ENCODE measurements at regions not wholly inside any gene's neighbourhood (a gene's known extent, or its start where the extent isn't known, plus 50 kb on each side); places are given as distances from the start of the nearest gene placed in this dataset.

GRCh38 chr12:124481772-124482566 is 85.4 kb downstream of the NCOR2 start:
- no peak for DNase-seq (ENCODE audit: low read depth in 1 of 2, low spot score in 1 of 2)
- in situ Hi-C loops (cut with HindIII; ENCODE audit: low pct_unique_long_range_greater_than_20kb, low sequenced_read_pairs) = no loop called here
- TF ChIP-seq JUND (IDR thresholded peaks at IDR 0.05; ENCODE audit: low read depth) = no peak

- no peak for TF ChIP-seq JUND (IDR thresholded peaks at IDR 0.05; ENCODE audit: low read depth)
- in situ Hi-C loops (cut with HindIII; ENCODE audit: low pct_unique_long_range_greater_than_20kb, low sequenced_read_pairs) = no loop called here
- no peak for DNase-seq (ENCODE audit: low read depth in 1 of 2, low spot score in 1 of 2)
These were observed 86.1 kb downstream of the NCOR2 start for GRCh38 chr12:124481257-124481750.

GRCh38 chr12:124480469-124481256 is 86.7 kb downstream of the NCOR2 start:
- no peak for TF ChIP-seq JUND (IDR thresholded peaks at IDR 0.05; ENCODE audit: low read depth)
- in situ Hi-C loops (cut with HindIII; ENCODE audit: low pct_unique_long_range_greater_than_20kb, low sequenced_read_pairs) = no loop called here
- DNase-seq (ENCODE audit: low read depth in 1 of 2, low spot score in 1 of 2) = peak in 1 of 2 experiments; percentile 56

DNA sequence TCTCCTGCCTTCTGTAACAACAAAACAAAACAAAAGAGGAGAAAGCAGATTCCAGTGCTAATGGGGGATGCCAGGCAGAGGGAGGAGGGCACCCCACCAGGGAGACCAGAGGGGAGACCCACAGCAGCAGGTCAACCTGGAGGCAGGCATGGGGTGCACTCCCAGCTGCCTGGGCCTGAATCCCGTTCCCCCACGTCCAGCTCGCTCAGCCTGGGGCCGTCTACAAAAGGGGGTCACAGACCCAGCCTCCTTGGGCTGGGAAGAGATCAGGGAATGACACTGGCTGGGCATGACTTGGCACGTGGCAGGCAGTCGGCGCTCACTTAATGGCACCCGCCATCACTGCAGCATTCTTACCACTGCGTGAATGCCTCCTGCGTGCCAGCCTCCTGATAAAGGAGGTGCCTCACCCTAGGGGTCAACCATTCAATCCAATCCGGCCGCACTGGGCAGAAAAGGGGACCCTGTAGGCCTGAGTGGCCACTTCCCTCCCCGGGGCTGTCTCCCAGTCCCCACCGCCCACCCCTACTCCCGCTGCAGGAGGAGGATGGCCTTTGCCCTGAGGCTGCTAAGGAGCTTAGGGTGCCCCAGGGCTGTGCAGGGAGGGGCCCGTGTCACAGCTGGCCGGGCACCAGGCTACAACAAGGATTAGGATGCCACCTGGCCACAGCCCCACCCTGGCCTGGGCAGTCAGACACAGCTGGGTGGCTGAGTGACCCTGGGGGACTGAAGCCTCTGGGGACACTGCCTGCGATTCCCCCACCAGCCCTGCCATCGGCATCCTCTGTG is 87.5 kb downstream of the NCOR2 start:
- no peak for TF ChIP-seq JUND (IDR thresholded peaks at IDR 0.05; ENCODE audit: low read depth)
- DNase-seq (ENCODE audit: low read depth in 1 of 2, low spot score in 1 of 2) = no peak
- in situ Hi-C loops (cut with HindIII; ENCODE audit: low pct_unique_long_range_greater_than_20kb, low sequenced_read_pairs) = no loop called here

DNA sequence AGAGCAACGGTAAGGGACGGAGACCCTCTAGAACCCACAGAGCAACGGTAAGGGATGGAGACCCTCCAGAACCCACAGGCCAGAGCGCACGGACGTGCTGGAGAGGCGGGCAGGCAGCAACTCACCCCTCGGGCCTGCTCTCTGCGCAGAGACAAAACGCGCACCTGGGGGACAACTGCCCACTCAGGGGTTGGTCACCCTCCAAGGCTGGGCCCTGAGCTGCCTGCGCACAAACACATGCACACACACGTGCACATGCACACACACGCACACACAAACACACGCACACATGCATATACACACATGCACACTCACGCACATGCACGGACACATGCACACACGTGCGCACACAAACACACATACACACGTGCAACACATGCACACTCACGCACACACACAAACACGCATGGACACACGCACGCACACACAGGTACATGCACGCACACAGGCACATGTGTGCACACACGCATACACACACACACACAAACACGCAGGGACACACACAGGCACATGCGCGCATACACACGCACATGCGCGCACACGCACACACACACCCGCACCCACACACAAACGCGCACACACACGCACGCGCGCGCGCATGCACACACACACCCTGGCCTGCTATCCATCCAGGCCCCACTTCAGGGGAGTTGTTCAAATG is 88.3 kb downstream of the NCOR2 start:
- in situ Hi-C loops (cut with HindIII; ENCODE audit: low pct_unique_long_range_greater_than_20kb, low sequenced_read_pairs) = no loop called here
- DNase-seq (ENCODE audit: low read depth in 1 of 2, low spot score in 1 of 2) = no peak
- no peak for TF ChIP-seq JUND (IDR thresholded peaks at IDR 0.05; ENCODE audit: low read depth)

GRCh38 chr12:124478416-124478815 is 89.0 kb downstream of the NCOR2 start:
- in situ Hi-C loops (cut with HindIII; ENCODE audit: low pct_unique_long_range_greater_than_20kb, low sequenced_read_pairs) = no loop called here
- TF ChIP-seq JUND (IDR thresholded peaks at IDR 0.05; ENCODE audit: low read depth) = no peak
- no peak for DNase-seq (ENCODE audit: low read depth in 1 of 2, low spot score in 1 of 2)

DNA sequence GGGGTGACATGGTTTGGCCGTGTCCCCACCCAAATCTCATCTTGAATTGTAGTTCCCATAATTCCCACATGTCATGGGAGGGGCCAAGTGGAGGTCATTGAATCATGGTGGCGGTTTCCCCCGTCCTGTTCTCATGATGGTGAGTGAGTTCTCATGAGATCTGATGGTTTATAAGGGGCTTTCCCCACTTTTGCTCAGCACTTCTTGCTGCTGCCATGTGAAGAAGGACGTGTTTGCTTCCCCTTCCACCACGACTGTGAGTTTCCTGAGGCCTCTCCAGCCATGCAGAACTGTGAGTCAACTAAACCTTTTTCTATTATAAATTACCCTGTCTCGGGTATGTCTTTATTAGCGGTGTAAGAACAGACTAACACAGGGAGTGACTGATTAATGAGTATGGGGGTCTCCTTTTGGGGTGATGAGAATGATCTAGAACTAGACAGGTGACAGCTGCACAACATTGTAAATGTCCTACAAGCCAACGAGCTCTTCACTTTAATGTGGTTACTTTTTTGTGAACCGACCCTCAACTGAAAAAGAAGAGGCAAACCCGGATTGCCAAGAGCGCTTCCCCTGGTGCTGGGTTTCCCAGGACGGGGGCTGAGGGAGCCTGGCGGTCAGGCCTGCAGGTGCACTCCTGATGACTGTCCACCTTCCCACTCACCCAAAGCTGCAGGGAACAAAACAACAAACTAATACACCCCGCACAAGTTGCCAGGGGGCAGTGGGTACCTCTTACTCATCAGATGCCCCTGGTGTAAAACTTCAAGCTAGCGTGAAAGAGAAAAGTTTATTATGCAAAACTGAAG is 90.1 kb downstream of the NCOR2 start:
- no peak for TF ChIP-seq JUND (IDR thresholded peaks at IDR 0.05; ENCODE audit: low read depth)
- in situ Hi-C loops (cut with HindIII; ENCODE audit: low pct_unique_long_range_greater_than_20kb, low sequenced_read_pairs) = no loop called here
- DNase-seq (ENCODE audit: low read depth in 1 of 2, low spot score in 1 of 2) = no peak

DNA sequence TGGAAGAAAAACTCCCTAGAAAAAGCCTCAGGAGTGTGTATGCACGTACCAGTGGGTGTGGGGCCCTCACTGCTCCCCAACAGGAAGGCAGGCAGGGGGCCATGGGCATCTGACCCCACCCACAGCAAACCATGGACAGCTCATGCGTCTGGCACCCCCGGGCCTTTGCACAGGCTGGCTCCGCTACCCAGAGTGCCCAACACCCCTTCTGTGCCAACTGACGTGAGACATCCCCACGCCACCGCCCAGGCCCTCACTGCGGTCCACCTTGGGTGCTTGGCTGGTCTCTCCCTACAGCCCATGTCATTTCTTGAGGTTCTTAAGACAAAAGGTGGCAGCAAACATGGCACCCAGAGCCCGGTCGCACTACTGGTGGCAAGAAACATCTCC is 91.4 kb downstream of the NCOR2 start:
- no peak for DNase-seq (ENCODE audit: low read depth in 1 of 2, low spot score in 1 of 2)
- no peak for TF ChIP-seq JUND (IDR thresholded peaks at IDR 0.05; ENCODE audit: low read depth)
- in situ Hi-C loops (cut with HindIII; ENCODE audit: low pct_unique_long_range_greater_than_20kb, low sequenced_read_pairs) = no loop called here

DNA sequence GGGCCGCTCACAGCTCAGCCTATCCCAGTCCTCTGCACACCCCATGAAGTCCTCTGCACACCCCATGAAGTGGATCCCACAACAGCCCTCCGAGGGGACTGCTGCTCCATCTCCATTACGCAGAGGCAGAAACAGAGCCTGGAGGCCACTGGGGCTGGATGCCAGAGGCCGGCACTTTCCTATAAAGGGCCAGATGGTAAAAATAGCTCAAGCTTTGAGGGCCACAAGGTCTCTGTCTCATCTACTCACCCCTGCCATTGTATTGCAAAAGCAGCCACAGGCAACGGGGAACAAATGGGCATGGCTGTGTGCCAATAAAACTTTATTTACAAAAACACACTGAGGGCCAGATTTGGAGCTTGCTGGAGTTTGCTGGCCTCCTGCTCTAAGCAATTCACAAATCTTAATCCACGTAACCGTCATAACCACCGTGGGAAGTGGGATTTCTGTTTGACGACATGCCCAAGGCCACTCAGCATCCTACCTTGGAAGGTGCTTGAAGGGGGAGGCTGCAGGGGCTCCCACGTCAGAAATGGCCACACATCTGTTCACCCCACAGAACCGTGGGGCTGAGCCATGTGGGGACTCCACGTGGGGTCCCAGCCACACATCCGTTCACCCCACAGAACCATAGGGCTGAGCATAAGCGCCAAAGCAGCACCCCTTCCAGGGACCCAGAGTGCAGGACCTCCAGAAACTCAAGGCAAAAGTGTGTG is 92.0 kb downstream of the NCOR2 start:
- in situ Hi-C loops (cut with HindIII; ENCODE audit: low pct_unique_long_range_greater_than_20kb, low sequenced_read_pairs) = no loop called here
- DNase-seq (ENCODE audit: low read depth in 1 of 2, low spot score in 1 of 2) = no peak
- no peak for TF ChIP-seq JUND (IDR thresholded peaks at IDR 0.05; ENCODE audit: low read depth)

DNA sequence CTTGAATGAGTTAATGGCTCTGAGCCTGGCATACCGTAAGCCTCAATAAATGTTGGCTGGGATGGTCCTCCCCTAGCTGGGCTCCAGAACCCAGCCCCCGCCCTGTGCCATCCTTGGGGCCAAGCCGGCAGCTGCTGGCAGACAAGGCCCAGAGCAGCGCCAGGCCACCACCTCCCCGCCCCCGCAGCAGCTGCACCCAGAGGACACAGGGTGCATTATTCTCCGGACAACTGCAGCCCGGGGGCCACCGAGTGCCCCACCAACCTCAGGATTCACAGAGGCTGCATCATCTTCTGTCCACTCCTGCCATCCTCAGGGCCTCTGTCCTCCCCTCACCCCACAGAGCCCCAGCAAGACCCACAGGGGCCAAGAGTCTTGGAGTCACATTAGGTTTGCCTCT is 92.7 kb downstream of the NCOR2 start:
- TF ChIP-seq JUND (IDR thresholded peaks at IDR 0.05; ENCODE audit: low read depth) = no peak
- in situ Hi-C loops (cut with HindIII; ENCODE audit: low pct_unique_long_range_greater_than_20kb, low sequenced_read_pairs) = no loop called here
- DNase-seq (ENCODE audit: low read depth in 1 of 2, low spot score in 1 of 2) = no peak
